GM19240 (cell line): ENCODE measurements at regions not wholly inside any gene's neighbourhood (a gene's known extent, or its start where the extent isn't known, plus 50 kb on each side); places are given as distances from the start of the nearest gene placed in this dataset.
"Not testable (repeated sequence)": the region's sequence is repeated elsewhere in the genome, so short reads cannot be mapped to it uniquely, and the experiment has no call there.

Experiments
- DNase-seq: peaks from one replicate; pipeline ENCODE4 v3.0.0; 2011; ENCODE audit warnings: low spot score; ENCODE audit not compliant: insufficient read length

- no peak for DNase-seq
Observed at GRCh38 chrX:150051096-150051495, 112.8 kb upstream of the EOLA2 start.

GRCh38 chrX:150052226-150052625, 113.9 kb upstream of the EOLA2 start:
- DNase-seq = no peak

DNA sequence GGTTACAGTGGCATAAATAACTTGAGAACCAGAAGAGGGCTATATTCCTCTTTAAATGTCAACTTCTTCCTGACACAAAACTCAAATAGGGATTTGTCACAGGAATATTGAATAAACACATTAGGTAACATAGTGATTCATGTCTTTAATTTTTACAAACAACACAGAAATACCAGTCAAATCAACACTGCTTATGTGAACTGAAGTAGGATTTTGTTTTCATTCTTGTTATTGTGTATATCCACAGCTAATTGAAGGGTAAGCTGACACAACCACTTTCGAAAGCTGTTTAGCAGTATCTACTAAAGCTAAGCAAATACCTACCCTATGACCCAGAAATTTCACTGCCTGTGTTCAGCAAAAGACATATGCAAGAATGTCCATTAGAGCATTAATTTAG, 120.4 kb upstream of the EOLA2 start:
- no peak for DNase-seq

- DNase-seq = no peak
Observed at GRCh38 chrX:150060406-150060805, 122.1 kb upstream of the EOLA2 start.

DNA sequence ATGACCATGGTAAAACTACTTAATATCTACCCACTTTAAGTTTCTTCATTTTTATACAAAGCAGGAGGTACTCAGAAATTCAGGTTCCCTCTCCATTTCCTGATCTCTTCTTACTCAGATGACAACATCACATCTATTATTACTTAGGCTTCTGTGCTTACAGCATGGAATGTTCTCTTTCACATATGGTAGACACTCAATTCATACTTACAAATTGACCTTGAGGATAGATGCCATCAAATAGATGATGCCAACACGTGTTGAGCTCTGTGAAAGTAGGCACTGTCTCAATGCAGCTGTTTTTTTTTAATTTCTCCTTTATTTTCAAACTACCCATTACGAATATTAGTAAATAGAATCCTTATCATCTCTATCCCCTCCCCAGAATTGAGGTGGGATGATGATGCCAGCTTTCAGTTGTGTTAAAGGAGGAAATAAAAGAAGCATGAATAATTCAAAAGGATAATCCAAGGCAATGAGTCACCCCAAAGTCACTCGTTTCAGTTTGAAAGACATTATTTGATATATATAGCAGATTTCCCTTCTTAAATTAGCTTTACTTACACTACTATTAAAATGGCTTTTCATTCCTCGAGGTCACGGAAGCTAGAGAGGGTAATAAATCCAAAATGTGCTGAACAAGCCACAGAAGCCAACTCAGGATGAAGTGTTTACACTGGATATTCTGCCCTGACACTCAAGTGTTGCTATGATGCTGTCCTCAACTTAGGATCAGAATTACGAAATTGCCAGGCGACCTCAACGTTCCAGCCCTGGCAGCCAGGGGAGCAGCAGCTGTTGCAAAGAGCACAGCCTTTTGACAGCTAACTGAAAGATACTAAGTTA, 124.2 kb upstream of the EOLA2 start:
- DNase-seq = no peak

GRCh38 chrX:150063138-150063518, 124.8 kb upstream of the EOLA2 start:
- DNase-seq = no peak

- DNase-seq = no peak
Observed at GRCh38 chrX:150063674-150064073, 125.4 kb upstream of the EOLA2 start.

DNA sequence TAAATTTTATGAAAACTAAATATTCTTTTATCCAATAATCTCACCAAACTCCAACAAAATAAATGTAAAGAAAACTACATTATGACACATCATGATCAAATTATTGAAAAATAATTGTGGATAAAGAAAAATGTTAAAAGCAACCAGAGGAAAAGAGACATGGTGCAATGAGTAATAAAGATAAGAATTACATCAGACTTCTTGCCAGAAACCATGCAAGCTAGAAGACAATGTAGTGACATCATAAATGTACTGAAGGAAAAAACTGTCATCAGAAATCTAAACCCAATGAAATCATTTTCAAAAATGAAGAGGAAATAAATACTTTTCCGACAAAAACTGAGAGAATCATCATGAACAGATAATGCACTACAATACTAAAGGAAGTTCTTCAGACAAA, 135.9 kb upstream of the EOLA2 start:
- DNase-seq = no peak

- no peak for DNase-seq
Observed at GRCh38 chrX:150080497-150080896, 142.2 kb upstream of the EOLA2 start.

DNA sequence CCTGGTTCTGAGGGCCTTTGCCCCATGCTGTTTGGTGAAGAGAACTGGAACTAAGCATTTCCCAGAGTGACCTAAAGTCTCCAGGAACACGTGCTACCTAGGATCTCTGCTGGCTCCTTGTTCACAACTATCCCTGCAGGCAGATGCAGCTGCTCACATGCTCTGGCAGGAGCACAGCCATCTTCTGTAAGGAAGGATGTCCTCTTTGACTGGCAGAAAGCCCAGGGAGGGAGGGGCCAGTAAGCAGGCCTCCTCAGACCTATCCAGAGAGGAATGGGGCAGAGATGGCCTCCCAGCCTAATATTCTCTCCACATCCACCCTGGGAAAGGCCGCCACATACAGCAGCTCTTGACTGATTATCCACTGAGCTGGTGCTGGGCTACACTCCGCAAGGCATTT, 142.8 kb upstream of the EOLA2 start:
- no peak for DNase-seq

DNA sequence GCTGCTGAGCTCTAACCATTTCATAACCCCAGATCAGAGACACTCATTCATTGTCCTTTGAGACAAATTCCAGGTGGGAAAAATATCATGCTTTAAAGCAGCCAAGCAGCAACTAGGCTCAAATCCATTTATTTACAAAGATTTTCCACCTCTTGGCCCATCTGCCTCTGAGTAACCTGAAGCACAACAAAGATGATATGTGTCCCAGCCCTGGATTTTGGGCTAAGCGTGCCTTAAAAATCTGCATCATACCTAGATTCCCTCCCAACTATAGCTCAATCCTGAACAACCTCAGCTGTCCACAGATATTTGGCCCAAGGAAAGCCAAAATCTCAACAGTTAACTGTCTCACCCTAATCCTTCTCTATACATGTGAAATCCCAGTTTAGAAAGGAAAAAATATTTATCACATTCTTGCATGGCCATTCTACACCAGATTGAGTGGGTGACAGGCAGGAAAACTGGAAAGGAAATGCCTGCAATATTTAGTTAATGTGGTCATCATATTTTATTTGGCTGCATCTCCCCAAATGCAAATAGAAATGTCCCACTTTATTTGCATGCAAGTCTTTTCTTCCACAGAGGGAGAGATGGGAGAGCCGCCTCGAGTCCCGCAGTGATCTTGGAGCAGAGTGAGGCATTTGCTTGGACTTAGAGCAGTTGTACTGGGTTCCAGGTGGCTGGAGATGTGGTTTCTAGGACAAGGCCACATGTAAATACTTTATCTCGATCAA, 146.4 kb upstream of the EOLA2 start:
- no peak for DNase-seq

DNA sequence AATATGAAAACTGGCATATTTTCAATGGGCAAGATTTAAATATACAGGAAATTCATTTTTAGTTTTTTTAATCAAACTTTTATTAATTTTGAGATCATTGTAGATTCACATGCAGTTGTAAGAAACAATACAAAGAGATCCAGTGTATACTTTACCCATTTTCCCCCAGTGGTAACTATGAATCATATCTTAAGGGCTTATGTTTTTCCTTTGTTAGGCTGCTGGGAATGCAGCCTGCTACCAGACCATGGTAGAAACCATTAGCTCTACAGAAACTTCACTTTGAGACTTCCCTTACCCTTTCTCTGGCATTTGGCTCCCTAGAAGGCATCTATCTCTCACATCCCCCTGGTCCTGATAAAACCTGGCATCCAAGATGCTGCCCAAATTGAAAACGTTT, 147.6 kb upstream of the EOLA2 start:
- DNase-seq = no peak

- no peak for DNase-seq
Observed at GRCh38 chrX:150086371-150086770, 148.1 kb upstream of the EOLA2 start.

GRCh38 chrX:150087612-150088011, 149.3 kb upstream of the EOLA2 start:
- no peak for DNase-seq

DNA sequence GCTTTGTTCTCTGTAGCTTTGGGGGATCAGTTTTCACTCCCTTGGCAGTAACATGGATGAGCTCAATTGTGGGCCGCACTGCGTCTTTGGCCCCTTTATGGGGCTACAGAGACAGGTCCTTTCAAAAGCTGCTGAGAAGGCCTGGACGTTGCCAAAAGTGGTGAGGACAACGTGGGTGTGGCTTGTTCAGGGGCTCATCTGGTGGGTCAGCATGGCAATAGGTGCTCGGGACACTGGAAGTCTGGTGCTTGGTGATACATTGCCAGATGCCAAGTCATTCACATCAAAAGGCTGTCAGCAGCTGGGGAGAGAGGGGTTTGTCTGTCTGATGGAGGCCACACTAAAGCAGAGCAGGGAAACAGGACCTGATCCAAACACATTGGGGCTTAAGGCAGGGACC, 149.8 kb upstream of the EOLA2 start:
- no peak for DNase-seq

GRCh38 chrX:150088766-150089518, 150.7 kb upstream of the EOLA2 start:
- no peak for DNase-seq

GRCh38 chrX:150091300-150091699, 153.0 kb upstream of the EOLA2 start:
- not testable (repeated sequence) for DNase-seq

- no peak for DNase-seq
Observed at GRCh38 chrX:150092549-150092948, 154.3 kb upstream of the EOLA2 start.

- no peak for DNase-seq
Observed at GRCh38 chrX:150094375-150094774, 156.1 kb upstream of the EOLA2 start.

- DNase-seq = no peak
Observed at GRCh38 chrX:150094996-150095395, 156.7 kb upstream of the EOLA2 start.

DNA sequence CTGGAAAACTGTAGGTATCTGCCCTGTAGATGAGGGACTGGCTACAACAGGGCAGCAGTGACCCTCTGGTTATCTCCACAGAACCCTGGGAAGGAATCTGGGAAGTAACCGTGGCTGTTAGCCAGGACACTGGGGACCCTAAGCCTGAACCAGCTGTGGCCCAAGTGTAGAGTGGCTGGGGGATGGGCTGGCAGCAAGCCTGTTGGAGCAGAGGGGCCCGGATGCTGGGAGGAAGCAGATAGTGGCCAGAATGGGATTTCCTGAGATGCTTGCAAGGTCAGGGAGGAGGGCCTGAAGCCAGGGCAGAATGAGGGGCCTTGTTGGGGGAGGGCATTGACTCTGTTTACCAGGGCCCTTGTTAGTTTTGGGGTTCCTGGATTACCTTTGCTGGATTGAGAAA, 161.0 kb upstream of the EOLA2 start:
- no peak for DNase-seq

GRCh38 chrX:150100261-150100660, 162.0 kb upstream of the EOLA2 start:
- no peak for DNase-seq
